ENCODE measurements at regions not wholly inside any gene's neighbourhood (a gene's known extent, or its start where the extent isn't known, plus 50 kb on each side); places are given as distances from the start of the nearest gene placed in this dataset.

DNA sequence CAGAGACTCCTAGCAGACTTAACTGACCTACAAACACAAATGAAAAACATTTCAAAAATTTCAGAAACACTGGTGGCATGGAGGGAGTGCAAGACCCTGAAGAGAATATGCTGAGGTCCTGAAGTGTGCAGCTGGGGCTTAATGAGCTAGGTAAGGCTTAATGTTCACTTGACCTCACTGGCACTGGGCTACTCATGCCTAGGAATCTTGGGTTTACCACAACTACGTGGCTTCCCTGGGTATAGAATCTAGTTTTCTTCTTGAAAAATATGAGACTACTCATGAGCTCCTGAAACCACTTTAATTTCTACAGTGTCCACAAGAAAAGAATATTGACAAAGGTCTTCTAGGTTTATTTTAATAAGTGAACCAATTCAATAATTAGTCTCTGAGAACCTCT is 139.8 kb downstream of the HNMT start:
- Mint-ChIP-seq H3K27me3 (ENCODE audit: low read depth, unreplicated experiment) (no peaks in the 10 kb centered on the region), H3K9me3 (ENCODE audit: unreplicated experiment) (peaks cover 12% of the 10 kb centered on the region), H3K27ac (ENCODE audit: unreplicated experiment) (no peak overlapping the region), H3K4me3 (ENCODE audit: unreplicated experiment) (no peak overlapping the region), H3K4me1 (ENCODE audit: low read depth, unreplicated experiment) (peaks cover 35% of the 10 kb centered on the region), H3K36me3 (ENCODE audit: low read depth, unreplicated experiment) (peaks cover 4% of the 10 kb centered on the region)
- no peak overlapping the region for H3K4me3 ChIP-seq (ENCODE audit: insufficient read depth, low read depth, low read length)
- no peak overlapping the region for H3K27ac ChIP-seq (ENCODE audit: low read depth, low read length)
- H3K27me3 ChIP-seq (ENCODE audit: insufficient read depth, low read length) = no peaks in the 10 kb centered on the region
- no peaks in the 10 kb centered on the region for H3K79me2 ChIP-seq (ENCODE audit: insufficient read depth, low read length)
- TF ChIP-seq EZH2 (IDR thresholded peaks at IDR 0.05; ENCODE audit: insufficient read depth, low read length) = no peak
- TF ChIP-seq, protein P1, sequence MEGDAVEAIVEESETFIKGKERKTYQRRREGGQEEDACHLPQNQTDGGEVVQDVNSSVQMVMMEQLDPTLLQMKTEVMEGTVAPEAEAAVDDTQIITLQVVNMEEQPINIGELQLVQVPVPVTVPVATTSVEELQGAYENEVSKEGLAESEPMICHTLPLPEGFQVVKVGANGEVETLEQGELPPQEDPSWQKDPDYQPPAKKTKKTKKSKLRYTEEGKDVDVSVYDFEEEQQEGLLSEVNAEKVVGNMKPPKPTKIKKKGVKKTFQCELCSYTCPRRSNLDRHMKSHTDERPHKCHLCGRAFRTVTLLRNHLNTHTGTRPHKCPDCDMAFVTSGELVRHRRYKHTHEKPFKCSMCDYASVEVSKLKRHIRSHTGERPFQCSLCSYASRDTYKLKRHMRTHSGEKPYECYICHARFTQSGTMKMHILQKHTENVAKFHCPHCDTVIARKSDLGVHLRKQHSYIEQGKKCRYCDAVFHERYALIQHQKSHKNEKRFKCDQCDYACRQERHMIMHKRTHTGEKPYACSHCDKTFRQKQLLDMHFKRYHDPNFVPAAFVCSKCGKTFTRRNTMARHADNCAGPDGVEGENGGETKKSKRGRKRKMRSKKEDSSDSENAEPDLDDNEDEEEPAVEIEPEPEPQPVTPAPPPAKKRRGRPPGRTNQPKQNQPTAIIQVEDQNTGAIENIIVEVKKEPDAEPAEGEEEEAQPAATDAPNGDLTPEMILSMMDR (IDR thresholded peaks at IDR 0.05; ENCODE audit: insufficient read depth, low read depth, low read length) = no peak
- no peaks in the 10 kb centered on the region for H3K36me3 ChIP-seq (ENCODE audit: insufficient read depth, low read length)
- peaks cover 6% of the 10 kb centered on the region for H3K4me1 ChIP-seq (ENCODE audit: insufficient read depth, low read length)
- DNase-seq (ENCODE audit: low read depth) (peak; percentile 31), FAIRE-seq (no peak)
- H4K20me1 ChIP-seq (ENCODE audit: insufficient read depth, low read length) = no peaks in the 10 kb centered on the region
- H2AFZ ChIP-seq (ENCODE audit: low read depth, low read length) = no peak overlapping the region
- H3K4me2 ChIP-seq (ENCODE audit: low read length) = no peak overlapping the region
- H3K9me3 ChIP-seq (ENCODE audit: insufficient read depth, low read depth, low read length) = no peaks in the 10 kb centered on the region
- no peak overlapping the region for H3K9ac ChIP-seq (ENCODE audit: low read length)

DNA sequence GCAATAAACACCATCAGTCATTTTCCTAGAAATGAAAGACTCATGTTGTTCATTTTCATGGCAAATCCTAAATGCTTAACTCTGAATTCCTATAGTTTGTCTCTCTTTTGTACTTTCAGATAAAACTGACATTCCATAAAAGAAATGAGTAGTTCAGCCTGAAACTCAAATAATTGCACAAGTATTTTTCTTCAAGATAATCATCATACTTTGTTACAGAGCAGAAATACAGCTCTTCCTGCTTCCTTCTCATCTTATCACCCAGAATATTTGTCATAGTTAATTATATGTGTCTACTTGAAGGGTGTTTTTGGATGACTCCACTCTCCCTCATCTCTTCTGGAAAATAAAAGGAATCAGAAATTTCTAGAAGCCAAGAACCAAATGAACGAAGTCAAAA is 141.1 kb downstream of the HNMT start:
- no peak overlapping the region for H3K4me3 ChIP-seq (ENCODE audit: insufficient read depth, low read depth, low read length)
- H3K9me3 Mint-ChIP-seq (ENCODE audit: unreplicated experiment) = peaks cover 12% of the 10 kb centered on the region
- no peaks in the 10 kb centered on the region for H3K27me3 Mint-ChIP-seq (ENCODE audit: low read depth, unreplicated experiment)
- H3K9ac ChIP-seq (ENCODE audit: low read length) = no peak overlapping the region
- no peak overlapping the region for H3K4me3 Mint-ChIP-seq (ENCODE audit: unreplicated experiment)
- H4K20me1 ChIP-seq (ENCODE audit: insufficient read depth, low read length) = no peaks in the 10 kb centered on the region
- peak overlapping the region; percentile 68 for H3K27ac Mint-ChIP-seq (ENCODE audit: unreplicated experiment)
- no peak overlapping the region for H3K27ac ChIP-seq (ENCODE audit: low read depth, low read length)
- no peaks in the 10 kb centered on the region for H3K36me3 ChIP-seq (ENCODE audit: insufficient read depth, low read length)
- FAIRE-seq (no peak), DNase-seq (ENCODE audit: low read depth) (peak; percentile 62)
- no peaks in the 10 kb centered on the region for H3K9me3 ChIP-seq (ENCODE audit: insufficient read depth, low read depth, low read length)
- peaks cover 6% of the 10 kb centered on the region for H3K4me1 ChIP-seq (ENCODE audit: insufficient read depth, low read length)
- H3K36me3 Mint-ChIP-seq (ENCODE audit: low read depth, unreplicated experiment) = peaks cover 2% of the 10 kb centered on the region
- no peaks in the 10 kb centered on the region for H3K79me2 ChIP-seq (ENCODE audit: insufficient read depth, low read length)
- no peak for TF ChIP-seq EZH2 (IDR thresholded peaks at IDR 0.05; ENCODE audit: insufficient read depth, low read length)
- TF ChIP-seq, protein P1 (IDR thresholded peaks at IDR 0.05; ENCODE audit: insufficient read depth, low read depth, low read length) = no peak
- no peak overlapping the region for H2AFZ ChIP-seq (ENCODE audit: low read depth, low read length)
- no peaks in the 10 kb centered on the region for H3K27me3 ChIP-seq (ENCODE audit: insufficient read depth, low read length)
- H3K4me1 Mint-ChIP-seq (ENCODE audit: low read depth, unreplicated experiment) = peaks cover 40% of the 10 kb centered on the region
- H3K4me2 ChIP-seq (ENCODE audit: low read length) = no peak overlapping the region

DNA sequence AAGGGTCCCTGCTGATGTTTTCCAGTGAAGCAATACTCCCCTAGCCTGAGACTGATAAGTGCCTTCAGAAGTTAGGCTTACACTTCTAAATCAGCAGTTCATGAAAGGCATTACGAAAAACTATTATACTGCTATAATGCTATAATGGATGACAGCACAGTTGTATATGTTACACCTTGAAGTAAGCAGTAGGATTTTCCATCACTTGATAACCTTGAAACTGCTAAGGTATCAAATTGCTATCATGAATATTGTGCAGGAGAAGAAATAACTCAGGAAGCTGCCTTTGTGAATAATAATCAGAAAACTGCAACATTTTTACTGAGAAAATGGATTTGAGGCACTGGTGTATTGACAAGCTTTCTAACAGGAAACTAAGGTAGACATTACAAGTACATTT is 142.3 kb downstream of the HNMT start:
- H3K4me1 Mint-ChIP-seq (ENCODE audit: low read depth, unreplicated experiment) = peaks cover 46% of the 10 kb centered on the region
- H3K27me3 Mint-ChIP-seq (ENCODE audit: low read depth, unreplicated experiment) = no peaks in the 10 kb centered on the region
- FAIRE-seq (no peak), DNase-seq (ENCODE audit: low read depth) (no peak)
- TF ChIP-seq EZH2 (IDR thresholded peaks at IDR 0.05; ENCODE audit: insufficient read depth, low read length) = no peak
- TF ChIP-seq, protein P1 (IDR thresholded peaks at IDR 0.05; ENCODE audit: insufficient read depth, low read depth, low read length) = no peak
- no peak overlapping the region for H3K9ac ChIP-seq (ENCODE audit: low read length)
- no peak overlapping the region for H3K4me3 Mint-ChIP-seq (ENCODE audit: unreplicated experiment)
- no peaks in the 10 kb centered on the region for H3K9me3 ChIP-seq (ENCODE audit: insufficient read depth, low read depth, low read length)
- H3K36me3 Mint-ChIP-seq (ENCODE audit: low read depth, unreplicated experiment) = peaks cover 4% of the 10 kb centered on the region
- H3K27ac Mint-ChIP-seq (ENCODE audit: unreplicated experiment) = peak overlapping the region; percentile 90
- H4K20me1 ChIP-seq (ENCODE audit: insufficient read depth, low read length) = no peaks in the 10 kb centered on the region
- H3K27me3 ChIP-seq (ENCODE audit: insufficient read depth, low read length) = no peaks in the 10 kb centered on the region
- no peak overlapping the region for H3K4me3 ChIP-seq (ENCODE audit: insufficient read depth, low read depth, low read length)
- peaks cover 16% of the 10 kb centered on the region for H3K9me3 Mint-ChIP-seq (ENCODE audit: unreplicated experiment)
- no peak overlapping the region for H2AFZ ChIP-seq (ENCODE audit: low read depth, low read length)
- no peak overlapping the region for H3K4me2 ChIP-seq (ENCODE audit: low read length)
- no peaks in the 10 kb centered on the region for H3K79me2 ChIP-seq (ENCODE audit: insufficient read depth, low read length)
- no peaks in the 10 kb centered on the region for H3K36me3 ChIP-seq (ENCODE audit: insufficient read depth, low read length)
- H3K4me1 ChIP-seq (ENCODE audit: insufficient read depth, low read length) = peaks cover 6% of the 10 kb centered on the region
- no peak overlapping the region for H3K27ac ChIP-seq (ENCODE audit: low read depth, low read length)
